Embryonic facial prominence (tissue), 1 donor: ENCODE measurements at regions not wholly inside any gene's neighbourhood (a gene's known extent, or its start where the extent isn't known, plus 50 kb on each side); places are given as distances from the start of the nearest gene placed in this dataset.
"Not testable (repeated sequence)": the region's sequence is repeated elsewhere in the genome, so short reads cannot be mapped to it uniquely, and the experiment has no call there.

Experiments
- DNase-seq: peaks from one replicate; pipeline ENCODE4 v3.0.0-alpha.2; 2016; ENCODE audit errors: extremely low spot score

DNA sequence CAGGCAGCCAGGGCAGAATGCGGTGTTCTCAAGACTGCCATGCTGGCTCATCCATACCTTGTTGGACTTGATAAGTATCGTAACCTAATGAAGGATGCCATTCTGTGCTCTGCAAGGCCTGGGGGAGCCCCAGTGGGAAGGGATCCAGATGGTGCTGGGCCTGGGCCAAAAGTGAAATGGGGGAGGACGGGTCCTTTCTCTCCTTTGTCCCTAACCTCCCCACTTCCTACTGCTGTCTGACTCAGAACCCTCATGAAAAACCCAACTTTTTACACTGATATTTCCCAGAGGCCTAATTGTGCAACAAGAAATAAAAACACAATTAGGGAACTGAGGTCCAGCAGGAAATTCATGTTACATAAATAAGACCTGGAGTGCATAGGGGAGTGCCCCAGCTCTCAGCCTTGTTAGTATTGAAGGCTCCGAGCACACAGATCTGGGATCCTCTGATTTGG is 193.7 kb upstream of the SVIL start:
- DNase-seq = no peak

DNA sequence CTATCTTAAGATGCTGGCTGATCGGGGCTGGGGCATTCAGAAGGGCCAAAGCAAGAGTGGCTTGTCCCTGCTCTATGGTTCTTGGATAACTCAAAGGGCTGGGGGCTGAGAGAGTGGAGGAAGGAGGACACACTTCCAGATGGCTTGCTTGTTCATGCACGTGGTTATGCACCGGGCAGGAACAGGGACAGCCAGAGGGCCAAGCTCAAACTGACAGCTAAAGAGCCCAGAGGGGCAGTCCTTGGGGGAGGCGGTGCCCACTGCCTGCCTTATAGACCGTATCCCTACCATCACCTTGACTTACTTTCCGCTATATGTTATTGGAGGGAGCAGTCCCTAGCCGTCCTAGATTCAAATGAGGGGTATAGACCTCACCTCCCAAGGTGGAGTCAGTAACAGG is 192.7 kb upstream of the SVIL start:
- no peak for DNase-seq

DNA sequence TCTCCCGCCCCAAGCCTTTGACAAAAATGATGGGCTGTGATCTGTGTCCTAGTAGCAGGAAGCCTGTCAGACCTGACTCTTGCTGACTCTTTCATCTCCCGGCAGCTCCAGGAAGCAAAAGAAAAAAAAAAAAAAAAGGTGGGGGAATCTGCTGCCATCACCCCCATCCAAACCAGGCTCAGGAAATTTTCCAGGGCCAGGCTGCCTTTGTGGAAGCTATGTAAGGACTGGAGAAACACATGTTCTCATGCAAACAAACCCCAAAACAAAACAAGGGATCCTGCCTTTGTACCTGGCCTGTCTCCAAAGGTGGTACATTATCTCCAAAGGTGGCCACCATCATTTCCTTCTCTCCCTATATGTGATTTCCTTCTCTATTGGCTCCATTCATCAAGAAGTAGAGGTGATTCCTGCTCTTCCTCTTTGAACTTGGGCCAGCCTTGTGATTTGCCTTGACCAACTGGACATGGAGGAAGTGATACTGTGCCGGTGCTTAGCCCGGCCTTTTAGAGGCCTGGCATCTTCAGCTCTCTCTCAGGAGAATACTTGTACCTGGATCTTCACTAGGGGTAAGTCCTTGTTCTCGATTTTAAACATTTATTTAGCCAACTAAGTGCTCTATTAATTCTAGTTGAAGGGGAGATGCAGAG is 192.2 kb upstream of the SVIL start:
- DNase-seq = no peak

DNA sequence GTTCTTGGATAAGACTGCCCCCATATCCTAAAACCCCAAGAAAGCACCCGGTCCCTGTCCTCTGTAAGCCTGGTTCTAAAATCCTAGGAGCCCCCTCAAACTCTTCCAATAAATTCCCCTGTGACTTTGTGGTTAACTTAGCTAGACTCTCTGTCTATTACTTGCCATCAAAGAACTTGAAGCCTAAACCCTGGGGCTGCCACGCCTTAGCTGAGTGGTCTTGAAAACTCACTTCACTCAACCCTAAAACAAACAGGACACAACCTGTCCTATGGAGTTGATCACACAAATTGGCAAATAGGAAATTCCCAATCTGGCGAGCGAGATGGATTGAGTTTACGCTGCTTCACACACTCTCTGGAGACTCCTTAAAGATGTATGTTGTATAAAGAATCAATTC is 191.4 kb upstream of the SVIL start:
- no peak for DNase-seq

DNA sequence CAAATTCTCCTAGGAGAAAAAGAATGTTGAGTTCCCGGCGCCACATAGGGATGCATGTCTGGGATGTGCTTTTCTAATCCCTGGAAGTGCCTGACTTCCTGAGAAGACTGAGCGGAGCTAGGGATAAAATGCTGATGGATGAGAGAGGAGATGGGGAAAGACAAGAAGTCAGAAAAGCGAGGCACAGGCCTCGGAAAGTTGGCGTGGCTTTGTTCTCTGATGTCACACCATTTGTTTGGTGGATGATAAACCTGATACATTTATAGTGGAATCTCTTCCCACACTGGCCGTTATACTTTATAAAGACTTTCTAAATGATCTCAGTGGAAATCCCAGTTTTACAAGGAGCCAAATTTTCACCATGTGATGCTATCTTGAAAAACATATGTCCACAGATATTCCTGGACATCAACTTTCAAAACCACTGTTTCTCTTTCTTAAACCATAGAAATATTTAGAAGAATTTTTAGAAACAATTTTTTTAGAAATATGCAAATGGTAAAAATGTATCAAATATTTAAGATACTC is 188.8 kb upstream of the SVIL start:
- no peak for DNase-seq

DNA sequence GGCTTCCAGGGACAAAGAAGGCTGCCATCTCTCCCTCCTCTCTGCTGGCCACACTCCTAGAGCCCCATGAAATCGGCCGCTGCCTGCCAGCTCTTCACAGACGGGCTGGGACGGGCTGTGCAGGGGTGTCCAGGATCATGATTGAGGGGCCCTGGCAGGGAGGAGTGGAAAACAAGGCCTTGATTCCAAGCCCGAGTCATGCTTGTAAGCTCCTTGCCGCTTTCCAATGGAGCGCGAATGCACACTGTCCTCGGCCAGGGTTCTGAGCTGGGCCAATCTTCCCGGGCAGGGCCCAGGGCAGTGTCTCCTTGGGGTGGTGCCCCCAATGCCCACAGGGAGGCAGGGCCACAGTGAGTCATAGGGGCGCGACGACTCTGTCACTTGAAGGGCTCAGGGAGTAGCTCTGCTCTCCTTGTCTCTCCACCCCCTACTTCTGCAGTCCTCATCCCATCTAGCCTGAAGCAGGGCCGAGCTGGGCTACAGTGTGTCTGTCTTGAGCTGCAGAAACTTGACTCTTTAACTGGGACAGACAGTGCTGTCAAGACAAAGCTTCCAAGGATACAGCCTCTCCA is 186.2 kb upstream of the SVIL start:
- no peak for DNase-seq

DNA sequence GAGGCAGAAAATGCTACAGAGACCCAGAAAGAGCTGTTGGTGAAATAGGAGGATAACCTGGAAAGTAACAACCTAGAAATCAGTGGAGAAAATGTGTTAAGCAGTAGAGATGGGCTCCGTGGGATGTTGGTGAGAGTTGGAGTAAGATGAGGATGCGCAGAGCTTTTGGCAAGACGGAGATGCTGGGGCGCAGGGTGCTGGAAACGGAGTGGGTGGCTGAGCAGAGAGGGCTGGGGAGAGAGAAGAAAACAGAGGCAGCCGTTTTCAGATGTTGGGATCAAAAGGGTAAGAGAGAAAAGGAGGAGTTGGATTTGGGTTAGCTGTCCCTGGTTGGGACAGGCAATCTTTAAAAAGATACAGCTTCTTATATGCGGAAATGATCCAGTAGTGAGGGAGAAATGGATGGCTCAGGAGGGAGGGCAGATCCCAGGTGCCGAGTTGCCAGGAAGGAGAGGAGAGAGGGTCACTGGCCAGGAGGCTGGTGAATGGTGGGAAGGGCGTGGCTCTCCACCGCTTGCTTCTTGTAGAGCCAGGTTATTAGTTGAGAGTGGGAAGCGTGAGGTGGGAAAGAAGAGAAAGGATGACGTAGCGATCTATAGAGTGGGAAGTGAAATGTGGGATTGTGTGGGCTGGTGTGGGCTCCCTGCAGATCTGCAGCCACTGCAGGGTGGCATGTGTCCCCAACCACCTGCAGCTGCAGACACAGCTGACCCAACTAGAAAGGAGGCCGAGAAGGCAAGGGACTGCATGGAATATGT is 182.2 kb upstream of the SVIL start:
- no peak for DNase-seq

DNA sequence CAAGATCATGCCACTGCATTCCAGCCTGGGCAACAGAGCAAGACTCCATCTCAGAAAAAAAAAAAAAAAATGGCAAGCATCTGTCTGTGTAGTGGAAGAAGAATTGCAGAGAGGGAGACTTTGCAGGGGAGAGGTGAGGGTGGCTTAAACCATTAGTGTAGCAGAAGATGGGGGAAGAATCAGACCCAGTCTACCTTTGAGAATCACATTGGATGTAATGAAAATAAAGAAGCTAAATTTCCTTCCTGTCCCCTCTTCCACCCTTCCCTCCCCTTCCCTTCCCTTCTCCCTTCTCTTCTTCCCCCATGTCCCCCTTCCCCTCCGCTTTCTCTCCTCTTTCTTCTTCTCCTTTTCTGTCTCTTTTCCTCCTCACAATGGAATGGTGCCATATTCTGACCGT is 180.8 kb upstream of the SVIL start:
- no peak for DNase-seq

DNA sequence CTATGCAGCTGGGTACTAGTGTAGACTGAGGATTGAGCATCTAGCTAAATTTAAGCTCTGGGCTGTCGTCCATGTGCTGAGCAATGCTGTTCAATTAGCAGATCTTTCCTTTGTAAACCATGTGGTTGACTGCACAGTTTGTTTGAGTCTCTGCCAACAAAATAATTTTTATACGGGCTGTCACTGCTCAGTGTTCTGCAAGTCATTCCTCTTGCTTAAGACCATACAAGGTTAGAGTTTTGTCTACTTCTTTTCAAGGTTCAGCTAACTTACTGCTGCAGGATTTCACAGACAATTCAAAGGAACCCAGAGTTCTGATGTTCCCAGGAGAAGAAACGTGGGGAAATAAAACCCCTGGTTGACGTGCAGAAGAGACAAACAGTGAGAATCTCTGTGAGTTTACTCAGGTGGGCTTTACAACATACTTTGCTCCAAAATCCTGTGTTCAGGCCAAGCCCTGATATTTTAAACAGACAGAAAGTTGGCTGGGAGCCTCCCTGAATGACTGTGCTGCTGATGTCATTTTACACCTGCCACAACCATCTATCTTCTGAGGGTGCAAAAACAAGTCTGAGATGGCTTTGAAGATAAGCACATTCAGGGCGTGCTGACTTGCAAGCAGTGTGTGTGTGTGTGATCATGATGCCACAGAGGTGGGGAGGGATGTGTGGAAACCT is 177.1 kb upstream of the SVIL start:
- DNase-seq = peak; percentile 48

DNA sequence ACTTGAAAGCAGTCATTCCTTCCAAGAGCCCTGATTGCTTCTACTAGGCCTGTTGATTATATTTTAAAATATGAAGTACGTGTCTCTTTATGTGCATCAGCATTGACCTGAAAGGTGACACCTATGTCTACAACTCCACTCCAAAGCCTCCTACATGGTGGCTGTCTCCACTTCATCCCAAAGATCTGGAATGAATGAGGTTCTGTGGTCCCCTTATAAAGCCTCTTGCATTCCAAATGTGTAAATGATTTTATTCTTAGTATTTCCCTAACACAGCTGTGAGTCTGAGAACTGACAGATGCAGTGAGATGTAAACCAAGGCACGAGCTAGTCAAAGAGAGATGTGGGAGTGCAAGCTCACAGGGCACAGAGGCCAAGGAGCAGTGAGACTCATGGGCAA is 176.0 kb upstream of the SVIL start:
- no peak for DNase-seq

DNA sequence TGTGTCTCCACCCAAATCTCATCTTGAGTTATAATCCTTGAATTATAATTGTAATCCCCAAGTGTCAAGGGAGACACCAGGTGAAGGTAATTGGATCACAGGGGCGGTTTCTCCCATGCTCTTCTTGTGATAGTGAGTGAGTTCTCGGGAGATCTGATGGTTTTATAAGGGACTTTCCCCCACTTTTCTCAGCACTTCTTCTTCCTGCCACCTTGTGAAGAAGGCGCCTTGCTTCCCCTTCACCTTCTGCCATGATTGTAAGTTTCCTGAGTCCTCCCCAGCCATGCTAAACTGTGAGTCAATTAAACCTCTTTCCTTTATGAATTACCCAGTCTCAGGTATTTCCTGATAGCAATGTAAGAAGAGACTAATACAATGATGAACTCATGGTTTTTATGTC is 175.5 kb upstream of the SVIL start:
- not testable (repeated sequence) for DNase-seq

DNA sequence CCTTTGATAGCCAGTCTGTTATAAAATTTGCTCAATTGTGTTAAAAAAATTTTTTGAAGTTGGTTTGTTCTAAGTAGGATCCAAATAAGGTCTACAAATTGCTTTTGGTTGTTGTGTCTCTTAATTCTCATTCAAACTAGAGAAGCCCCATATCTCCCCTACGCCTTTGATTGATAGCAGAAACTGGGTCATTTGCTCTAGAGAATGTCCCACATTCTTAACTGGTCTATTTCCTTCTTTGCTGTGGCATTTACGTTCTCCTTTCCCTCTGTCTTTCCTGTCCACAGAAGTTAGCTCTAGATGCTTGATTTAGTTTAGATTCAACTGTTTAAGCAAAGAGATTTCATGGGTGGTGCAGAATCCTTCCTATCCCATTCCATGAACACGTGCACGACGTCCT is 174.6 kb upstream of the SVIL start:
- DNase-seq = no peak

DNA sequence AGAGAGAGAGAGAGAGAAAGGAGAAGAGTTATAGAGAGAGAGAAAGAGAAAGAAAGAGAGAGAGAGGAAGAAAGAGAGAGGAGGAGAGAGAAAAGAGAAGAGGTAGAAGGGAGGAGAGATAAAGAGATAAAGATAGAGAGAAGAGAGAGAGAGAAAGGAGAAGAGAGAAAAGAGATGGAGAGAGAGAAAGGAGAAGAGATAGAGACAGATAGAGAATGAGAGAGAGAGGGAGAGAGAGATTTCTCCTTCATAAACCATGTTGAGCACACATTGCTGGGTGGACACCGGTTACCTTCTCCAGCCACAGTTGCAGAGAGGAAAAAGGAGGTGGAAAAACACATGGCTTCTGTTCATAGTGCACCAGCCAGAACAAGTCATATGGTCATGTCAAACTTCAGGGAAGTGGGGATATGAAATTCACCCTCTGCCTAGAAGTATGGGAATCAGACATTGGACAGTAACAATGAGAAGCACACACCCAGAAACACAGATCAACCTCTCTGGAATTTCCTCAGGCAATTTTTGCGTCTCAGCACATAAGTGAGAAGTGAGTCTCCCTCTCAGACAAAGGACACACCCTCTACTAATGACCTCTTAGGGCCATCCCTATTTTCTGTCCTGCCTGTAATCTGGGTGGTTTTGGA is 172.5 kb upstream of the SVIL start:
- no peak for DNase-seq

DNA sequence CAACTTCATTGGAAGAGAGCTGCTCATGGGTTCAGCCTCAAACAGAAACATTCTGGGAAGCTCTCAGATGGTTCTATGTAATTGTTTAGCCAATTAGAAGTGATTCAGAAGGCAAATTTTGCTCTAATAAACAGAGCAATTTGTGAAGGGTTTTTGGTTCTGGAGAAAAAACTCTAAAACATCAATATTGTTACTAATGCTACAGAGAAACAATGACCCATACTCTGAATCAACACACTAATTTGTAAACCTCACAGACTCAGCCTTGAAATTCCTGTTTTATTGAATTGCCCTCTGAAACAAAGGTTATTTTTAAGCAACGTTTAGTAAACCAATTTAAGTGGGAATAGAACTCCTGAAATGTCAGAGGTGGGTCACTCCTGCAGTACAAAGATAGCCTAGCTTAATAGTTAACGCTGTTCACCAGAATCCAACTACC is 171.6 kb upstream of the SVIL start:
- no peak for DNase-seq

DNA sequence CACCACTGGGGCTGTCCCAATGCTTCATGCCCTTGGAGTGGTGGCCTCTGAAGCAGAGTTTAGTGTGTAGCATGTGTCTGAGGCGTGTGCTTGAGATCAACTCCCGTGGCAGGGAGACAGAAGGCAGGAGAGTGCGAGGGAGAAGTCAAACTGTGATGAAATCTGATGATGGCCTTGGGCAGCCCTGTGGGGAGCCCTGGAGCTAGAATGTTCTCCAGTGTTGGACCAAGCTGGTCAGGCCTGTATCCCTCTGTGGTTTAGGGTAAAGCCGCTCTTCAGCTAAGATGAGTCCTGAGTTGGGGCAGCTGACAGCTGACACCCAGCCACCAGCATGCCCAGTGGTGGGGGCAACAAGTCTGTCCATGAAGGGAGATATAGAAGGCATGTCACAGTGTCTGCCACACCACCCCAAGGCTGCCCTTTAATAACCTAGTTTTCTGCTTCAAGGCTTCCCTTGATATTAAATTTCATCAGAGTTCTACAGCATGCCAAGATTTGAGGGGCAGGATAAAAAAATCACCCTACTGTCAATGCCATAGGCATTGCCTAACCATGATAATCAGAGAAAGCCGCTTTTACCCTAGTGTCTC is 170.5 kb upstream of the SVIL start:
- no peak for DNase-seq

DNA sequence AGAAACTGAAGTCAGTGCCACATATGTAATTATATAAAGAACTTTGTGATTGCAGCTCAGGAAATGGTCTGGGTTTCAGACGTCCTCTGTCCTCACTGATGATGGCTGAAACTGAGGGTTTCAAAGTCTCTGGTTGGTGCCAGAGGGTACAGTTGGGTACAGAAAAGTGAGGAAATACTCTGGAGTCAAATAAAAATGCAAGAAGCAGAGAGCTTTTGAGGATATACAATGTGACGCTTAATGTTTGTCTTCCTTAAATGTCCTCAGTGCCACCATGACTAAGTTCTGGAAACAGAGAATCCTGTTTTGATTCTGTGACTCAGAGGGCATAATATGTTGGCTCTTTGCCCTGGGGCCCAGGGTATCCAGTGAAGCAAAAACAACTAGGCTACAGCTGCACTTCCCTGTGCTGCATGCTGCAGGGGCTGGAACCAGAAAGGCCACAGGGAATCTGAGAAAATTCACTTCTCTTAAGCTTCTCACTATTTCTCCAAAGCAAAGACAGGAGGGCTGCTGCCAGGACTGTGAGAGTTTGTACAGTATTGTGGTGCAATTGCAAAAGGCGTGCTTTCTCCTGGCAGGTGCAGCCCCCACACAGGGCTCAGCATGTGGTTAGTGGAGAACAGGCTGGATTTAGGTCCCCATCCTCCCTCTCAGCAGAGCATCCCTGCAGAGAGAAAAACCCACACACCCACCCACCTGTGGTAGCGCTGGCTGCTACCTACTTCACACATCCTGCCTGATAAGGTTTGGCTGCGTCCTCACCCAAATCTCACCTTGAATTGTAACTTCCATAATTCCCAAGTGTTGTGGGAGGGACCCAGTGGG is 169.5 kb upstream of the SVIL start:
- peak; percentile 25 for DNase-seq

DNA sequence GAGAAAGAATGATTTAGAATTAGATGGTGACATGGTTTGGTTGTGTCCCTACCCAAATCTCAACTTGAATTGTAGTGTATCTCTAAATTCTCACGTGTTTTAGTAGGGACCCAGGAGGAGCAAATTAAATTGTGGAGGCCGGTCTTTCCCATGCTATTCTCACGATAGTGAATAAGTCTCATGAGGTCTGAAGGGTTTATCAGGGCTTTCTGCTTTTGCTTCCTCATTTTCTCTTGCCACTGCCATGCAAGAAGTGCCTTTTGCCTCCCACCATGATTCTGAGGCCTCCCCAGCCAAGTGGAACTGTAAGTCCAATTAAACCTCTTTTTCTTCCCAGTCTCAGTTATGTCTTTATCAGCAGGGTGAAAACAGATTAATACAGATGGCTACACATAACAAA is 167.4 kb upstream of the SVIL start:
- DNase-seq = no peak

DNA sequence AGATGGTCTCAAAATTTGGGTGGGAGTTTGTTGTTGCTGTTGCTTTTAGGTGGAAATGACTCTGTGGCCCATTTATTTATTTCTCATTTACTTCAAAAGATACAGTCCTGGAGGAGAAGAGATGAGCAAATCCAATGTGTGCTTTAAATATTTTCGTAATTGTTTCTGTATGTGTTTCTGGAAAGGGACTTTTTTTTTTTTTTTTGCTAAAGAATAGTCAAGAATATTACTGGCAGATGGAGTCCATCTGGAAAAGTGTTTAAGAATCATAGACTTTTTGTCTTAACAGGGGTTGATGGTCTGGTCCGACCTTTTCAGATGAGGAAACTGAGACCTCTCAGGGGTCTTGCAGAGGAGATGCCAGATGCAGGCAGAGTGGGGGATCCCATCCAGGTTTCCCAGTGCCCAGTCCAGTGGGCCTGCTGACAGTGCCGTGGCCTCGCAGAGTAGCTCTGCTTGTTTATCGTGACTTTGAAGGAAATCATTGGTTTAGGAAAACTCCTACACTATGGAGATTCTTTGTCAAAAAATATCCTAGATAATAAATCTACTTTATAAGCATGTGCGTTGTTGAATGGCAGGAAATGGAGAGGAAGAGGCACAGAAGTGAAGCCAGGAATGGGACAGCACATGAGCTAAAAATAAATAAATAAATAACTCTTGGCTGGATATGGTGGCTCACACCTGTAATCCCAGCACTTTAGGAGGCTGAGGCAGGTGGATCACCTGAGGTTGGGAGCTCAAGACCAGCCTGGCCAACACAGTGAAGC is 164.3 kb upstream of the SVIL start:
- DNase-seq = no peak

DNA sequence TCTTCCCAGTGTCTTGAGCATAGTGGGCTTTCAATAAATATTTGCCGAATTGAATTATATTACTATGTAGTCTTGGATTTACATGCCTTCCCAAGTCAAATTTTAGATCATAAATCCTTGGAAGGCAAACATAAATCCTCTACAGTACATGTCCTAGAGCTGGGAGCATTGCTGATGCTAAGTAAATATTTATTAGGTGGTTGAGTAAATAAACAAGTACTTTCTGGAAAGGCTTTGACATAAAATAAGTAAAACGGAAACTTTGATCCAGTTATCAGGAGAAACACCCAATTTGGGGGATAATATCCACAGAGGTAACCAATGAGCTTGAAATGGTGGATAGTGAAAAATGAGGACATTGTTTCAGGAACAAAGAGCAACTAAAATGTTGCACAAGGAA is 162.8 kb upstream of the SVIL start:
- DNase-seq = no peak

DNA sequence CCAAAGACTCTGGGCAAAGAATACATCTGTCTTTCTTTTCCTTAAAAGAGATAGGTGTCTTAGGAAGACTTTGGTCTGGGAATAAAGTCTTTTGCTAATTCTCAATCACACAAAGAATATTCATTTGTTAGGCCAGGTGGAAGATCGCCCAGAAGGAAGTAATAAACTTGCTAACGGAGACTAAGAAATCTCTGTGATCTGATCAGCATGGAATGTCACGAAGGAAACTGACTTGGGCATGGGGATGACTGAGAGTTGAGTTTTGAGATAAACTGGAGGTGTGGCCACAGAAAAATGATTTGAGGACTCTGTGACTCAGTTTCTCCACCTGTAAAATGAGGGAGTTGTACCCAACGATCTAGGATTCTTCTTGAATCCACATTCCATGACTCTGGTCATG is 161.1 kb upstream of the SVIL start:
- DNase-seq = no peak
